GM12878 (cell line): ENCODE measurements at regions not wholly inside any gene's neighbourhood (a gene's known extent, or its start where the extent isn't known, plus 50 kb on each side); places are given as distances from the start of the nearest gene placed in this dataset.

ENCODE experiments used
- CBFB ChIP-seq: IDR thresholded peaks from 2 replicates; pipeline ENCODE4 v1.6.1; 2016; ENCODE audit warnings: antibody characterized with exemption, low read depth
- CREM ChIP-seq: IDR thresholded peaks from 2 replicates; pipeline ENCODE4 v1.6.1; 2014; ENCODE audit warnings: antibody characterized with exemption, low read depth
- CTCF ChIP-seq, 3 experiments: IDR thresholded peaks in 2 of 3; conservative IDR thresholded peaks in 1 of 3; 2 replicates each; pipeline ENCODE4 v1.5.1; 2011; ENCODE audit warnings: low read depth in 3 of 3, low read length in 3 of 3, mild to moderate bottlenecking in 3 of 3, control low read depth in 2 of 3, moderate library complexity in 2 of 3, inconsistent platforms in 1 of 3, mixed read lengths in 1 of 3; ENCODE audit not compliant: control insufficient read depth in 2 of 3, insufficient read depth in 1 of 3; ENCODE audit errors: extremely low read depth in 1 of 3
- EED ChIP-seq: sonication (generic); IDR thresholded peaks from 2 replicates; pipeline ENCODE4 v1.6.1; 2016; ENCODE audit warnings: antibody characterized with exemption, low read depth
- EP300 ChIP-seq, 2 experiments: fragments of 150-350 bp in 1 of 2; IDR thresholded peaks; 2 replicates each; pipeline ENCODE4 v1.6.1; 2011 to 2012; ENCODE audit warnings: low read depth in 2 of 2, low read length in 2 of 2, borderline replicate concordance in 1 of 2, improper control_type of control experiment in 1 of 2, inconsistent platforms in 1 of 2; ENCODE audit not compliant: control insufficient read depth in 1 of 2
- HCFC1 ChIP-seq: fragments of 150-350 bp; IDR thresholded peaks from 2 replicates; pipeline ENCODE4 v1.6.1; 2014; ENCODE audit warnings: low read length
- IRF5 ChIP-seq: fragments of 450-650 bp; IDR thresholded peaks from 2 replicates; pipeline ENCODE4 v1.6.1; 2017; ENCODE audit warnings: borderline replicate concordance
- JUNB ChIP-seq: IDR thresholded peaks from 2 replicates; pipeline ENCODE4 v1.6.1; 2016; ENCODE audit warnings: antibody characterized with exemption, mild to moderate bottlenecking
- MLLT1 ChIP-seq: fragments of 450-650 bp; IDR thresholded peaks from 2 replicates; pipeline ENCODE4 v1.6.1; 2016; ENCODE audit warnings: mild to moderate bottlenecking
- NRF1 ChIP-seq: conservative IDR thresholded peaks from 2 replicates; pipeline ENCODE4 v1.6.1; 2011; ENCODE audit warnings: mild to moderate bottlenecking, low read depth, low read length, improper control_type of control experiment
- RCOR1 ChIP-seq: conservative IDR thresholded peaks from 2 replicates; pipeline ENCODE4 v1.6.1; 2012; ENCODE audit warnings: low read depth, low read length, improper control_type of control experiment
- YY1 ChIP-seq: IDR thresholded peaks from 2 replicates; pipeline ENCODE4 v1.6.1; 2011; ENCODE audit warnings: low read depth, mild to moderate bottlenecking, low read length
- ZBTB40 ChIP-seq: fragments of 450-650 bp; IDR thresholded peaks from 2 replicates; pipeline ENCODE4 v1.6.1; 2016; ENCODE audit warnings: mild to moderate bottlenecking, moderate library complexity, borderline replicate concordance
- ZNF24 ChIP-seq: fragments of 450-650 bp; IDR thresholded peaks from 2 replicates; pipeline ENCODE4 v1.6.1; 2017; ENCODE audit warnings: antibody characterized with exemption, mild to moderate bottlenecking

GRCh38 chr7:65475734-65476319, 102.2 kb downstream of the ZNF92 start (continued):
- no peak for TF ChIP-seq CTCF (IDR thresholded peaks at IDR 0.05 in 2 of 3, conservative IDR thresholded peaks at IDR 0.05 in 1 of 3; ENCODE audit: control insufficient read depth in 2 of 3, extremely low read depth in 1 of 3, insufficient read depth in 1 of 3, low read depth in 3 of 3, low read length in 3 of 3)
- TF ChIP-seq ZBTB40, result no peak
- TF ChIP-seq HCFC1, result no peak
- no peak for TF ChIP-seq ZNF24
- no peak for TF ChIP-seq NRF1
- no peak for TF ChIP-seq CREM
- TF ChIP-seq MLLT1, result no peak
- TF ChIP-seq EED, result no peak
- TF ChIP-seq EP300 (IDR thresholded peaks at IDR 0.05; ENCODE audit: borderline replicate concordance in 1 of 2, control insufficient read depth in 1 of 2, low read depth in 2 of 2, low read length in 2 of 2), result peak; percentile 77 to 90; a peak in 3 of 4 replicates
- TF ChIP-seq RCOR1, result no peak
- no peak for TF ChIP-seq YY1
- TF ChIP-seq IRF5, result no peak
- no peak for TF ChIP-seq JUNB
- TF ChIP-seq CBFB, result no peak
